GM10266 (cell line): ENCODE measurements at regions not wholly inside any gene's neighbourhood (a gene's known extent, or its start where the extent isn't known, plus 50 kb on each side); places are given as distances from the start of the nearest gene placed in this dataset.

Experiments
- DNase-seq: peaks from one replicate; pipeline ENCODE4 v3.0.0; 2012; ENCODE audit errors: extremely low spot score
- TF ChIP-seq, protein P1 (sequence below): IDR thresholded peaks from 2 replicates; pipeline ENCODE4 v1.5.1; 2012; ENCODE audit warnings: mild to moderate bottlenecking, low read depth; ENCODE audit not compliant: control insufficient read depth, insufficient read depth; ENCODE audit errors: missing control alignments

GRCh38 chr9:3730511-3730922 lies 204.7 kb upstream of the RFX3 start:
- peak; percentile 52 for DNase-seq
- TF ChIP-seq, protein P1, sequence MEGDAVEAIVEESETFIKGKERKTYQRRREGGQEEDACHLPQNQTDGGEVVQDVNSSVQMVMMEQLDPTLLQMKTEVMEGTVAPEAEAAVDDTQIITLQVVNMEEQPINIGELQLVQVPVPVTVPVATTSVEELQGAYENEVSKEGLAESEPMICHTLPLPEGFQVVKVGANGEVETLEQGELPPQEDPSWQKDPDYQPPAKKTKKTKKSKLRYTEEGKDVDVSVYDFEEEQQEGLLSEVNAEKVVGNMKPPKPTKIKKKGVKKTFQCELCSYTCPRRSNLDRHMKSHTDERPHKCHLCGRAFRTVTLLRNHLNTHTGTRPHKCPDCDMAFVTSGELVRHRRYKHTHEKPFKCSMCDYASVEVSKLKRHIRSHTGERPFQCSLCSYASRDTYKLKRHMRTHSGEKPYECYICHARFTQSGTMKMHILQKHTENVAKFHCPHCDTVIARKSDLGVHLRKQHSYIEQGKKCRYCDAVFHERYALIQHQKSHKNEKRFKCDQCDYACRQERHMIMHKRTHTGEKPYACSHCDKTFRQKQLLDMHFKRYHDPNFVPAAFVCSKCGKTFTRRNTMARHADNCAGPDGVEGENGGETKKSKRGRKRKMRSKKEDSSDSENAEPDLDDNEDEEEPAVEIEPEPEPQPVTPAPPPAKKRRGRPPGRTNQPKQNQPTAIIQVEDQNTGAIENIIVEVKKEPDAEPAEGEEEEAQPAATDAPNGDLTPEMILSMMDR: no peak

DNA sequence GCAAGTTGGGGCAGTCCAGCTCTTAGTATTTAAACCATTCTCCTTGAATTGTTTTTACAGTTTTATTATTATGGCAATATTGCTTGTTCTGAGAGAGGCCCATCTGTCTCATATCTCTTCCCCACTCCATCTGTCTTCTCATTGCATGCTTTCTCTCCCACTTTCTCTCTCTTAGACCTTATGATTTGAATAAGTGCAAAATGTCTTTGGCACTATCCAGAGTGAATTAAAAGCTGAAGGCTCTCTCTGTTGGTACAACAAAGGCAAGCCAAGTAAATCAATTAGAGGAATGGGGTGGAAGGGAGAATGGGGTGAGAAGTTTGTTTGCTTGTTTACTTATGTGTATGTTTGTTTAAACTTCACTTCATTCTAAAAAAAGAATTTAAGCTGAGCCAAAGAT lies 195.3 kb upstream of the RFX3 start:
- DNase-seq: no peak
- TF ChIP-seq, protein P1: no peak

- no peak for DNase-seq
Observed at GRCh38 chr9:3719286-3719685, 193.5 kb upstream of the RFX3 start.

GRCh38 chr9:3716415-3716814 lies 190.6 kb upstream of the RFX3 start:
- TF ChIP-seq, protein P1: no peak
- no peak for DNase-seq

More at GRCh38 chr9:3719286-3719685, 193.5 kb upstream of the RFX3 start:
- TF ChIP-seq, protein P1: no peak

GRCh38 chr9:3708751-3709150 lies 182.9 kb upstream of the RFX3 start:
- TF ChIP-seq, protein P1: no peak
- DNase-seq: no peak

DNA sequence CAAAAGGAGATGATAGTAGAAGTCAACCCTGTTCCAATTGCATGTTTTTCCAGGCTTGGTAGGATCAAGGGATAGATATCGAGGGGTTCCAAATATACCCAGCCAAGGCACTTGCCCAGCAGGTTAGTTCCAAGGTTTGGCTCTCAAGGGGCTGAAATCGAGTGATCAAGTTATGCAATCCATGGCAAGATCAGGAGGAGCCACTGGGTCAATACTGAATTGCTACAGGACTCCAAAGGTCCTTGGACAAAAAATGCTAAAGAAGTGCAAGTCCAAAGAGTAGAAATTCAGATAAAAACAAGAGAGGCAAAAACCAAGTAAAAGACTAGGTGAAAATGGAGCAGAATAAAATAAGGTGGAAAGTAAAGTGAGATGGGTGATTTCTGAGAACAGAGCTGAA lies 179.1 kb upstream of the RFX3 start:
- no peak for DNase-seq
- TF ChIP-seq, protein P1: no peak

DNA sequence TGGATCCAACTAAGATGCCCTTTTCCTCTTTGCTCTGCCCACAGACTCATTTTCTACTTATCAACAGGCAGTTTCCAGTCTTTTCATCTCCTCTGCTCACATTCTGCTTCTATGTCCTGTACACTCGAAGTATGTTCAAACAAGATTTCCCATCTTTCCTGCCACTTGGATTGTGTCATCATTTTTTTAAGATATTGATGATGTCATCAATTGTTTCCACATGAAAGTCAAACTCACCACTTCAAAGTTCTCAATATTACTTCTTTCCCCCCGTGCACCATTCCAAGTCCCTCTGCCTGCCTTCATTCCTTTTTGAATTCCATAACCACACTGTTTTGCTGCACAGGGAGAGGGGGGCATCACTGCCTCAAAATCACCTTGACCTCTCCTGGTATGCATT lies 175.0 kb upstream of the RFX3 start:
- TF ChIP-seq, protein P1: no peak
- DNase-seq: no peak
